Activated CD4-positive, alpha-beta T cell treated with anti-CD3 and anti-CD28 coated beads, Interleukin-2, amount 50 U/mL, for 16 hours (primary cell): ENCODE measurements at regions not wholly inside any gene's neighbourhood (a gene's known extent, or its start where the extent isn't known, plus 50 kb on each side); places are given as distances from the start of the nearest gene placed in this dataset.
"Not testable (repeated sequence)": the region's sequence is repeated elsewhere in the genome, so short reads cannot be mapped to it uniquely, and the experiment has no call there.

Experiments
- DNase-seq: peaks from one replicate; pipeline ENCODE4 v3.0.0-alpha.2; 2020

DNA sequence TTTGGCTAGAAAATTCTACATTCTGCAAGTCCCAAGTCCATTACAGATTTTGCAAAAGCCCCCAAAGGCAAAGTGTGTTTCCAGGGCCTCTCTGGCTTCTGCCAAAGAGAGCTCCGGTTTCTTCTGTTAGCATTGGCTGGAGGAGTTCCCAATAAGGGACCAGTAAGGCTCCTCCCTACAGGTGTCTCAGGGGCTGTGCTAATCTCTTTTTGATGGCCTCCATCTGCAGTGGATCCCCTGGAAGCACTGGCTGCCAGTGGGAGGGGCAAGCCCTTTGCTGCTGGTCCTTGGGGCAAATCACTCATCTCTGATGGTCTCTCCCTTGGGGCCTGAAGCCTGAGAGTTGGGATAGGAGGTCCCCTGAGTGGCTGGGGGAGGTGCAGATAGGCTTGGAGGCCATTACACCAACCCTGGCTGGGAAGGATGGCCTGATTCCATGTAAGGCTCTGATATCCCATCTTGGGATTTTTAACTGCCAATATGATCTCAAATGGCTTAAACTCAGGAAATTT, 89.1 kb upstream of the USP24 start:
- no peak for DNase-seq

DNA sequence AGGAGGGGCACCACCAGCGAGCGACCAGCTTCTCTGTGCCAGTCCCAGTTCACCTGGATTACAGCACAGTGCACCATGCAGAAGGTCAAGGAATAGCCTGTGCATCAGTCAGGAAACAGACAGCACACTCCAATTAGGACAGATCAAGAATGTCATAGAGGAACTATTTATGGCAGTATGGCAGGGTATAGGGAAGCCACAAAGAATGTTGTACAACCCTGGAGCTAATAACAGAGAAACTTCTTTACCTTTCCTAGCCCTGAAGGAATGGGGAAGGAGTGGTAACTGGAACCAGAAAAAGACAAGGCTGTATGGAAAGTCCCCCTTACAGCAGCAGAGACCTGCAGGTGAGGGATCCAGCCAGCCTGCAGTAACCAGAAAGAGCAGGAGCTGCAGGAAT, 87.8 kb upstream of the USP24 start:
- DNase-seq, result no peak

DNA sequence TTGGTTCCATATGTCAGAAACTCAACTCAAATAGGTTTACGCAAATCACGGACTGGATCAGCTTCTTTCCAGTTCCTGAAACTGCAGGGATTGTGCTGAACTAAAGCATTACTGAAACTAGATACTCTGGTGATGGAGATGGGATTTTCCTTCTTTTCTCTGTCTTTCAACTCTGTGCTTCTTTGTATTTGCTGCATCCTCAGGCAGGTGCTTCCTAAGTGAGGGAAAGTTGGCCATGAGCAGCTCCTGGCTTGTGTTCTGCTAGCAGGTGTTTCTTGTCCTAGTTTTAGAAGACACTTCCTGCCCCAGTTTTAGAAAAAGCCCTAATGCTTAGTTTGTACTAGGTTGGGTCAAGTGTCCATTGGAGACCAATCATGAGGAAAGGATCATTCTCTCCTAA, 86.7 kb upstream of the USP24 start:
- no peak for DNase-seq

GRCh38 chr1:55300975-55301374, 85.8 kb upstream of the USP24 start:
- DNase-seq, result no peak

DNA sequence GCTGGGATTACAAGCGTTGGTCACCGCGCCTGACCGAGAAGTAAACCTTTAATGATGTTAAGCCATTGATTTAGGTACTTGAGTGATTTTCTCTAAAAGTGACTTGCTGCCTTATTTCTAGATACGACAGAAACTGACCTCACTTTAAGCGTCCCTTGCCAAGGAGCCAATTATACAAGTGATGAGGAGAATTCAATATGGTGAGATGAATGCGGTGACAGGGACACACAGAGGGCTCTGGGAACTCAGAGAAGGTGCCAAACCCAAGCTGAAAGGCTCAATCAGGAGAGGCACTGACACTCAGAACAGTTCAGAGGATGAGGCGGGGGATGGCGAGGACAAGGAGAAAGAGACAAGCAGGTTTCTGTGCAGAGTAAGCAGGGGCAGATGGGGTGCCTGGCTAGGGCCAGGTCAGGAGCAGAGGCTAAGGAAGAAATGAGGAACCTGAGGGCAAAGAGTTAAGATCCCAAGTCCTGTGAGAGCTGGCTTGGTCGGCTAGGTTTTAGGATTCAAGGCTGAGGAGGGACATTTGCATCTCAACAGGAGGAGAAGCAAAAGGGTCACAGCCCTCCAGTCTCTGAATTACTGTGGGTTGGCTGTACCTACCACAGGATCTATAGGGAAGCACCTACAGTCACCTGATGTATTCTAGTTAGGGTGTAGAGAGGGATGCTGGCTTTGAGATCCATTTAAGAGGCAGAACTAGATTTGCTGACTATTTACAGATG, 83.2 kb upstream of the USP24 start:
- DNase-seq, result no peak

DNA sequence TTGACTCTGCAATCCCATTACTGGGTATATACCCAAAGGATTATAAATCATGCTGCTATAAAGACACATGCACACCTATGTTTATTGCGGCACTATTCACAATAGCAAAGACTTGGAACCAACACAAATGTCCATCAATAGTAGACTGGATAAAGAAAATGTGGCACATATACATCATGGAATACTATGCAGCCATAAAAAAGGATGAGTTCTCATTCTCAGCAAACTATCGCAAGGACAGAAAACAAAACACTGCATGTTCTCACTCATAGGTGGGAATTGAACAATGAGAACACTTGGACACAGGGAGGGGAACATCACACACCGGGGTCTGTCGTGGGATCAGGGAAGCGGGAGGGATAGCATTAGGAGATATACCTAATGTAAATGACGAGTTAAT, 81.1 kb upstream of the USP24 start:
- DNase-seq, result not testable (repeated sequence)

DNA sequence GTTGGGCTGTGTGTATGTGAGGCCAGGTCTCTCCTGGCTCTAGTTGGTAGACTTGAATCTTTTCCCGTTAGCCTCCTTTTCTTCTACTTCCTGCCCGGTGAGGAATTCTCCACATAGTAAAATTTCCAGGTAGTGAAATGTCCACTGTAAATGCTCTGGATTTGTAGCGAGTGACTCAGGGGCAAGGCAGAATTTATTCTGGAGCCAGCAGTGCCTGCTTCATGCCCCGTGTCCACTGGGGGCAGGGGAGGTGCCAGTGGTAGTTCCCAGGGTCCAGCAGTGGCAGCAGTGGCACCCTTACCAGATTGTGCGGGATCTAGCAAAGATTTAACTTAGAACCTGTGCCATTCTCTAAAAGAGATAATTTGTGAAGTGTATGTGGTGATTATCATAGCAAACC, 74.5 kb upstream of the USP24 start:
- DNase-seq, result no peak

- no peak for DNase-seq
Measured at GRCh38 chr1:55289042-55289441, 73.9 kb upstream of the USP24 start.

DNA sequence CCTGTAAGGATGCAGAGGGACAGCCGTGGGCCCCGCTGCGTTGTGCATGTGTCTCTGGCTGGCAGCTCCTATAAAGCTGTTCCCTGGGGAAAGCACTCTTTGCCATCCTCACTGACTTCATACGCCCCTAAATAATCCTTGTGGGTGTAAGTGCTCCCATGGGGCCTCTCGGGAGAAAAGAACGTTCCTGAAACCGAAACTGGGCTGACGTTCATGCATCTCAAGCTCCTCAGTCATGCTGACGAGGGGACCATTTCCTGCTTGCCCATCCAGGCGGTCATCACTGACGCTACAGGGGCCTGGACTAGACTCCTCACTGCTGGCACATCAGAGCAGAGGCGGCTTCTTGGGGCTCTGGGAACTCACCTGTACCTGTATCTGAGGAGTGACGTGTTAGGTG, 73.1 kb upstream of the USP24 start:
- no peak for DNase-seq

DNA sequence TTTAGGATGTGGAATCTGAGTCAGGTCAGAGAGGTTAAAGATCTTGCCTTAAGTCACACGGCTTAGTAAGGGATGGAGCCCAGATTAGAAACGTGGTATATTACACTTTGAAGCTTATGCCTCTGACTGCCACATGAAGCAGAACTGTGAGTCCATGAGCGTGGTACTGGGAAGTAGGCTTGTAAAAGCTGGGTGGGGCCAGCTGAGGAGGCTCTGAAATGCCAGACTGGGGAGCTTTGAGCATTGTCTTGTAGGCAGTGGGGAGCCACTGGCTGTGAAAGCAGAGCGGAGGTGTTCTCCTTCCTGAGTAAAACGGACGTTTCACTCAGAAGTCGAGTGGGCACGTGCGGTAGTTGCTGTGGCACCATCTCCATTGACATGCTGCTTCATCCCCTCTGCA, 72.6 kb upstream of the USP24 start:
- DNase-seq, result no peak

GRCh38 chr1:55286856-55287602, 71.9 kb upstream of the USP24 start:
- DNase-seq, result no peak

DNA sequence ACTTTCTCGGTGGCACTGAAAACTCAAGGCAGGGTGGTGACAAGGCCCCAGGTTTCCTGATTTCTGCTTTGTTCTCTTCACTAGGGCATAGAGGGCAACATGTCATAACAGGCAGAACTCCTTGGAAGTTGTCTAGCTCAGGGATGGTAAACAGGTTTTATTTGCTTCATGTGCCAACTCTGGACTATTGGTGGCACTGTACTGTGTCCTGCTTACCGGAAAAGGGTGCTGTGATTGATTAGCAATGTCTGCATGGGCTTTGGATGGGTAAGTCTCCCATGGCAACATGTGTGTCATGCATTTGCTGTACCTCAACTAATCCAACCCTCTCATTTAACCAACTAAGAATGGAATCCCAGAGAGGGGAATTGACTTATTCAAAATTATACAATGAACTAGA, 70.7 kb upstream of the USP24 start:
- DNase-seq, result no peak

DNA sequence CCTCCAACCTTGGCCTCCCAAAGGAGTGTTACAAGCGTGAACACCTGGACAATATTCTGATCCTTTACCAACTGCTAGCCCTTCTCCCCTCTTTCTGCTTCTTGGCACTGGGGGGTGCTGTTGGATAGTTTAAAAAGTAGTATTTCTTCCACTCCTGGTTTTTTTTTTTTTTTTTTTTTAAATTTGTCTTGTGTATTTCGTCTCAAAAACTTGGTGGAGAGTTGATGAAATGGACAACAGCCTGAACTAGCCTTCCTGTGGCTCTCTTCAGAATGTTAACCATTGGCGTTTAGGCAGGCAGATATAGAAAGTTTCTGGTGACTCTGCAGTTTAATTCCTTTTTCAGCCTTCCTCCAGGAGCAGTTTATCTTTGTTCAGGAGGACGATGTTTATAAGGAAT, 69.7 kb upstream of the USP24 start:
- no peak for DNase-seq

DNA sequence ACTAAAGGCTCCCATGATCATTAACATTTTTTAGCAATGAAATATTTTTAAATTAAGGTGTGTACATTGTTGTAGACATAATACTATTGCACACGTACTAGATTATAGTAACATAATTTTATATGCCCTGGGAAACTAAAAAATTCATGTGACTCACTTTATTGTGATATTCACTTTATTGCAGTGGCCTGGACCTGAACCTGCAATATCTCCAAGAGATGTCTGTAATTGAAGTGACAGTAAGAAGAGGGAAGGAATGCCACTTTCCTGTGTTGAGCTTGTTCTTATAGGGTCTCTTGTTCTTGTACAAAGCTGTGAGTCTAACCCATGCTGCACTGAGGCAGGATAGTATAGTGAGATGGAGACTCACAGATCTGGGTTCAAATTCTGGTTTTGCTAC, 66.9 kb upstream of the USP24 start:
- DNase-seq, result no peak

GRCh38 chr1:55280731-55281130, 65.6 kb upstream of the USP24 start:
- DNase-seq, result no peak

- no peak for DNase-seq
Measured at GRCh38 chr1:55279627-55280026, 64.5 kb upstream of the USP24 start.

DNA sequence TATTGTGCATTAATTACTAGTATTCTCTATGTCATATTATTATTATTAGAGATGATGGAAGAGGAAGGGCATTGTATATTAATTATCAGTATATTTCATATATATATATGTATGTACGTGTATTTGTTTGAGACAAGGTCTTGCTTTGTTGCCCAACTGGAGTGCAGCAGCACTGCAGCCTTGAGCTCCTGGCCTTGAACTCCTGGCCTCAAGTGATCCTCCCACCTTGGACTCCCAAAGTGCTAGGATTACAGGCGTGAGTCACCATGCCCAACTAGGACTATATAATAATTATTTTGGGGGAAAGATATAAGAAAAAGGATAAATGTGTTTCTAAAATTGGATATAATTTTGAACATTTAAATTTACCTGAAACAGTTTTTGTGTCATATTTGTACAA, 63.2 kb upstream of the USP24 start:
- no peak for DNase-seq

DNA sequence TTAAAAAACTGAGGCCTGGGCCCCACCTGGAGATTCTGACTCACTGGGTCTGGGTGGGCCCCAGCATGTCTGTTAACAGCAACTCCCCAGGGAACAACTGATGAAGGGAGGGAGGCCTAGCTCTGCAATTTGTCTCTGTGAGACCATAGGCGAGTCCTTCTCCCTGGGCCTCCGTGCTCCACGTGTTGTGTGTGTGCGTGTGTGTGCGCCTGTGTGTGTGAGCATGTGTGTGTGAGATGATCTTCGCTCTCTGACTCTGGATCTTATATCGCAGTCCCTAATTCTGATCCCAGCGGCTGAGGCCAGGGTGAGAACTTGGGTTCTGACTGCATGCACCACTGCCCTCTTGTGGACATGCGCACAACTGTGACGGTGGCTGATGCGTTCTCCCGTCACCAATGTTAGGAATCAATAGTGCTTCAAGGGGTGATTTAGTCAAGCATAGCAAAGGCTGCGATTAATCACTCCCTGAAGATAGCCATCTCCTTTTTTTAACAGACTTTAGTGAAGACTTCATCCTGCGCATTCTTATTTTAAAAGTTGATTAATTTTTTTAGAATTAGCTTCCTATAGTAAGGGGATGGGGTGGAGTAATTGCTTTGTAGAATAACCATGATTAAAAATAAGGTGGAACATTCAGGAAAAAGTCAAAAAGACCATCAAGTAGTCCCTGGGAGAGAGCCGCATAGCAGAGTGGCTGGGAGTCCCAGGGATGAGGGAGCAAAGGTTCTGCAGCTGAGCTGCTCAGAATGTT, 62.4 kb upstream of the USP24 start:
- peak; percentile 82 for DNase-seq

GRCh38 chr1:55276671-55277376, 61.7 kb upstream of the USP24 start:
- DNase-seq, result no peak

DNA sequence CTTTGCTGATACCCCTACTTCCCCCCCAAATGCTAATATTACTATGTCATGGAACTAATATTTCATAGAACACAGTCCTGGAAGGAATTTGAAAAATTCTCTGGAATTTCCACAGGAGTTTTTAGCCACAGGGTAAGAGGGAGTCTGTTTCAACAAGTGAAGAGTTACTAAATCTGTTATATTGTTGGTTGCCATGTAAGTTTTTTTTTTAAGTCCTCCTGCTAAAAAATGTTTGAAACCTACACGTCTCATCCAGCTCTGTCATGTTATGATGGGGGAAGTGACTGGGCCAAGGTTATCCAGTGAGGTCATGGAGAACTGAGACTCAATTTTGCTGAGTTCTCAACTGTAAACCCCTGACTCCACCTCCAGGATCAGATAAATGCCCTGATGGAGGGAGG, 60.8 kb upstream of the USP24 start:
- DNase-seq, result no peak

- no peak for DNase-seq
Measured at GRCh38 chr1:55275151-55275748, 60.1 kb upstream of the USP24 start.

DNA sequence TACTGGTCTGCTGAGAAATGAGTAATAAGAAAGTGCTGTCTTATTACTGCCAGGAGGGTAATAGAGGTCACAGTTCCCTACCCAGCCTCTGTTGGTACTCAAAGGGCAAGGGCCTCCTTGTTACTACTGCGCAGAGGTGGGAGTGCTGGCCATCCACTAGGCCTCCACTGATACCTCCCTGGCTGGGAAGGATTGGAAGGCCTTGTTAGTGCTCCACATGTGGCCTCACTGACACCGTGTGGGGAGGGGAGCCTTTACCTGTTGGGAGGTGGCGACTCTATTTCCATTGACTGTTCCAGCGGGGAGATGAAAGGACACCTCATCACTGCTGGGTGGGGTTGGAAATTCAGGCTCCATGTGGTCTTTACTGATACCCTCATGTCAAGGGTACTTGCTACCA, 57.8 kb upstream of the USP24 start:
- DNase-seq, result no peak
